ENCODE measurements at regions not wholly inside any gene's neighbourhood (a gene's known extent, or its start where the extent isn't known, plus 50 kb on each side); places are given as distances from the start of the nearest gene placed in this dataset.

GRCh38 chr14:96638041-96638855, 136.1 kb downstream of the PAPOLA start:
- H3K4me3 Mint-ChIP-seq = no peak overlapping the region
- no peak for DNase-seq
- H3K27me3 Mint-ChIP-seq (ENCODE audit: low read depth) = peaks cover 11% of the 10 kb centered on the region
- no peaks in the 10 kb centered on the region for H3K4me1 Mint-ChIP-seq
- H4K5ac ChIP-seq (ENCODE audit: insufficient read length, low read depth, low read length) = no peak overlapping the region
- no peak overlapping the region for H3K27ac ChIP-seq (ENCODE audit: insufficient read length, low read depth, low read length)
- H2BK12ac ChIP-seq (ENCODE audit: insufficient read length, low read depth, low read length) = no peak overlapping the region
- H3K79me2 ChIP-seq (ENCODE audit: insufficient read depth, low read length) = no peaks in the 10 kb centered on the region
- no peaks in the 10 kb centered on the region for H3K79me1 ChIP-seq (ENCODE audit: insufficient read depth, low read depth, low read length, poor library complexity, severe bottlenecking)
- no peaks in the 10 kb centered on the region for H4K20me1 ChIP-seq (ENCODE audit: control insufficient read depth, insufficient read depth, insufficient read length)
- H3K18ac ChIP-seq (ENCODE audit: insufficient read length, low read depth, low read length) = no peak overlapping the region
- H3K9ac ChIP-seq (ENCODE audit: extremely low read depth, insufficient read length, low read length) = no peak overlapping the region
- TF ChIP-seq CTCF (conservative IDR thresholded peaks at IDR 0.05) = no peak
- H3K23me2 ChIP-seq (ENCODE audit: insufficient read length, low read depth, low read length, poor library complexity, severe bottlenecking) = no peaks in the 10 kb centered on the region
- no peak overlapping the region for H2BK120ac ChIP-seq (ENCODE audit: low read depth, low read length, poor library complexity, severe bottlenecking)
- no peak overlapping the region for H2AFZ ChIP-seq (ENCODE audit: low read length)
- H3T11ph ChIP-seq (ENCODE audit: low read length) = no peak overlapping the region
- no peaks in the 10 kb centered on the region for H3K36me3 Mint-ChIP-seq (ENCODE audit: insufficient read depth in 1 of 3, low read depth in 3 of 3)
- no peaks in the 10 kb centered on the region for H3K4me1 ChIP-seq (ENCODE audit: insufficient read depth, low read length)
- no CpG with 5 or more reads among the region's 12 CpGs for WGBS (ENCODE audit: extremely low coverage, insufficient read length, low lambda C conversion rate)
- H2BK20ac ChIP-seq (ENCODE audit: low read depth, low read length, poor library complexity, severe bottlenecking) = no peak overlapping the region
- H2AK5ac ChIP-seq (ENCODE audit: insufficient read length, low read length) = no peak overlapping the region
- no peak overlapping the region for H3K14ac ChIP-seq (ENCODE audit: insufficient read depth, low read length)
- no peak overlapping the region for H4K8ac ChIP-seq (replicated peaks; ENCODE audit: insufficient read length, low read depth, low read length)
- no peaks in the 10 kb centered on the region for H3K9me3 ChIP-seq (ENCODE audit: control insufficient read depth, low read depth, low read length)
- H4K91ac ChIP-seq (ENCODE audit: insufficient read length, low read depth, low read length) = no peak overlapping the region
- H2BK5ac ChIP-seq (ENCODE audit: insufficient read length, low read length) = no peak overlapping the region
- H2BK15ac ChIP-seq (ENCODE audit: low read depth, low read length) = no peak overlapping the region
- no peaks in the 10 kb centered on the region for H3K27me3 ChIP-seq (ENCODE audit: insufficient read depth, low read length)
- H3K23ac ChIP-seq (ENCODE audit: insufficient read length, low read depth, low read length) = no peak overlapping the region
- no peak overlapping the region for H3K27ac Mint-ChIP-seq
- H3K4ac ChIP-seq (ENCODE audit: low read depth, low read length) = no peak overlapping the region
- no peak overlapping the region for H3K56ac ChIP-seq (ENCODE audit: insufficient read length, low read depth, low read length)
- no peaks in the 10 kb centered on the region; a peak in 1 of 5 replicates for H3K9me3 Mint-ChIP-seq
- no peak overlapping the region for H3K4me2 ChIP-seq (ENCODE audit: insufficient read depth, insufficient read length, low read length)

All from H9 (cell line).